ENCODE measurements at regions not wholly inside any gene's neighbourhood (a gene's known extent, or its start where the extent isn't known, plus 50 kb on each side); places are given as distances from the start of the nearest gene placed in this dataset.

- TF ChIP-seq, protein P1, sequence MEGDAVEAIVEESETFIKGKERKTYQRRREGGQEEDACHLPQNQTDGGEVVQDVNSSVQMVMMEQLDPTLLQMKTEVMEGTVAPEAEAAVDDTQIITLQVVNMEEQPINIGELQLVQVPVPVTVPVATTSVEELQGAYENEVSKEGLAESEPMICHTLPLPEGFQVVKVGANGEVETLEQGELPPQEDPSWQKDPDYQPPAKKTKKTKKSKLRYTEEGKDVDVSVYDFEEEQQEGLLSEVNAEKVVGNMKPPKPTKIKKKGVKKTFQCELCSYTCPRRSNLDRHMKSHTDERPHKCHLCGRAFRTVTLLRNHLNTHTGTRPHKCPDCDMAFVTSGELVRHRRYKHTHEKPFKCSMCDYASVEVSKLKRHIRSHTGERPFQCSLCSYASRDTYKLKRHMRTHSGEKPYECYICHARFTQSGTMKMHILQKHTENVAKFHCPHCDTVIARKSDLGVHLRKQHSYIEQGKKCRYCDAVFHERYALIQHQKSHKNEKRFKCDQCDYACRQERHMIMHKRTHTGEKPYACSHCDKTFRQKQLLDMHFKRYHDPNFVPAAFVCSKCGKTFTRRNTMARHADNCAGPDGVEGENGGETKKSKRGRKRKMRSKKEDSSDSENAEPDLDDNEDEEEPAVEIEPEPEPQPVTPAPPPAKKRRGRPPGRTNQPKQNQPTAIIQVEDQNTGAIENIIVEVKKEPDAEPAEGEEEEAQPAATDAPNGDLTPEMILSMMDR (IDR thresholded peaks at IDR 0.05), result no peak
- TF ChIP-seq POLR2A (IDR thresholded peaks at IDR 0.05; ENCODE audit: low read depth) (no peak), POLR2AphosphoS5 (IDR thresholded peaks at IDR 0.05) (no peak)
Measured at GRCh38 chr13:50690006-50690405, 153.5 kb downstream of the DLEU7 start.

Data from esophagus muscularis mucosa (tissue), 3 donors.